ENCODE measurements at regions not wholly inside any gene's neighbourhood (a gene's known extent, or its start where the extent isn't known, plus 50 kb on each side); places are given as distances from the start of the nearest gene placed in this dataset.

DNA sequence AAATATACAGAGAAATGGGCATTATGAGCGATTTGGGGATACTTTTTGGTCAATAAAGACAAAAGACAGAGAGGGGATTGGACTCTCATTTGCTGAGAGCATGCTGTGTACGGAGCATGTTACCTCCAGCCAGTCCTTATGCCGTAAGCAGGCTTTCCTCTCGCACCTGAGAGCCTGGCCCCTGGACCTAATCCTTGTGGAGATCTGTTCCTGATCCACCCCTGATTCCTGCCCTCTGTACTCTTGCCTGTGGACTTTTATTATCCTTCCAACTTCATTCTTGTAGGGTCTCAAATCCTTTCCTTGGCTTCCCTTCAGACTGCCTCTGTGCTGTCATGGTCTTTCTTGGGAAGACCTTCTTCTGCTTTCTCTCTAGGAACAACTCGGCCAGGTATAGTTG lies 803.1 kb upstream of the RAB6C start:
- no peaks in the 10 kb centered on the region for H3K27me3 ChIP-seq (ENCODE audit: insufficient read depth, low read depth)
- no peak overlapping the region for H3K4me3 ChIP-seq (IDR thresholded peaks at IDR 0.05; ENCODE audit: insufficient read depth, low read depth, low read length)
- no peak overlapping the region for H3K27ac ChIP-seq
- H3K9ac ChIP-seq = no peak overlapping the region
- no peaks in the 10 kb centered on the region for H3K36me3 ChIP-seq (ENCODE audit: insufficient read depth)
- no peaks in the 10 kb centered on the region for H3K4me1 ChIP-seq (ENCODE audit: low read depth, poor library complexity, severe bottlenecking)
- no peaks in the 10 kb centered on the region for H3K79me2 ChIP-seq (ENCODE audit: insufficient read depth, low read depth)
- H2AFZ ChIP-seq (ENCODE audit: low read depth) = no peak overlapping the region
- H3K4me2 ChIP-seq = no peak overlapping the region
- H4K20me1 ChIP-seq (ENCODE audit: insufficient read depth) = no peaks in the 10 kb centered on the region
- TF ChIP-seq, protein P1, sequence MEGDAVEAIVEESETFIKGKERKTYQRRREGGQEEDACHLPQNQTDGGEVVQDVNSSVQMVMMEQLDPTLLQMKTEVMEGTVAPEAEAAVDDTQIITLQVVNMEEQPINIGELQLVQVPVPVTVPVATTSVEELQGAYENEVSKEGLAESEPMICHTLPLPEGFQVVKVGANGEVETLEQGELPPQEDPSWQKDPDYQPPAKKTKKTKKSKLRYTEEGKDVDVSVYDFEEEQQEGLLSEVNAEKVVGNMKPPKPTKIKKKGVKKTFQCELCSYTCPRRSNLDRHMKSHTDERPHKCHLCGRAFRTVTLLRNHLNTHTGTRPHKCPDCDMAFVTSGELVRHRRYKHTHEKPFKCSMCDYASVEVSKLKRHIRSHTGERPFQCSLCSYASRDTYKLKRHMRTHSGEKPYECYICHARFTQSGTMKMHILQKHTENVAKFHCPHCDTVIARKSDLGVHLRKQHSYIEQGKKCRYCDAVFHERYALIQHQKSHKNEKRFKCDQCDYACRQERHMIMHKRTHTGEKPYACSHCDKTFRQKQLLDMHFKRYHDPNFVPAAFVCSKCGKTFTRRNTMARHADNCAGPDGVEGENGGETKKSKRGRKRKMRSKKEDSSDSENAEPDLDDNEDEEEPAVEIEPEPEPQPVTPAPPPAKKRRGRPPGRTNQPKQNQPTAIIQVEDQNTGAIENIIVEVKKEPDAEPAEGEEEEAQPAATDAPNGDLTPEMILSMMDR (conservative IDR thresholded peaks at IDR 0.05; ENCODE audit: low read depth, low read length) = no peak

DNA sequence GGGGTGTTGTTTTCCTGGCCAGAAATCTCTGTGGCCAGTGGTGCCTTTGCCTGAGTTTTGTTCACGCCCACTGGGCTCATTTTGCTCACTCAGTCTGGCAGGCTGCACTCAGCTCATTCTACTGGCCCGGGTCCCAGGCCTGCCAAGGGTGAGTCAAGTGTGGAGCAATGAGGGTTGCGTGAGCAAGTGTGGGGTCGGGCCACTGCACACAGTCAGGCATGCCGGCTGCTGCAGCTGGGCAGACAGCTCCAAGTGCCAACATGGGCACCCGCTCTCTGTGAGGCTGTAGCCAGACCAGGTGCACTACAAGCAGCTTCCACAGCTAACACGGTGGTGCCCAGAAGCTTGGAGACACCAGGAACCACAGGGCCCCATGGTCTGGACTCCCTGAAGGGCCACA lies 801.1 kb upstream of the RAB6C start:
- H3K79me2 ChIP-seq (ENCODE audit: insufficient read depth, low read depth) = no peaks in the 10 kb centered on the region
- H3K9ac ChIP-seq = no peak overlapping the region
- no peaks in the 10 kb centered on the region for H3K36me3 ChIP-seq (ENCODE audit: insufficient read depth)
- no peak overlapping the region for H2AFZ ChIP-seq (ENCODE audit: low read depth)
- no peak overlapping the region for H3K4me2 ChIP-seq
- no peaks in the 10 kb centered on the region for H3K27me3 ChIP-seq (ENCODE audit: insufficient read depth, low read depth)
- H3K4me1 ChIP-seq (ENCODE audit: low read depth, poor library complexity, severe bottlenecking) = no peaks in the 10 kb centered on the region
- no peak overlapping the region for H3K4me3 ChIP-seq (IDR thresholded peaks at IDR 0.05; ENCODE audit: insufficient read depth, low read depth, low read length)
- H4K20me1 ChIP-seq (ENCODE audit: insufficient read depth) = no peaks in the 10 kb centered on the region
- no peak overlapping the region for H3K27ac ChIP-seq
- TF ChIP-seq, protein P1 (conservative IDR thresholded peaks at IDR 0.05; ENCODE audit: low read depth, low read length) = no peak

DNA sequence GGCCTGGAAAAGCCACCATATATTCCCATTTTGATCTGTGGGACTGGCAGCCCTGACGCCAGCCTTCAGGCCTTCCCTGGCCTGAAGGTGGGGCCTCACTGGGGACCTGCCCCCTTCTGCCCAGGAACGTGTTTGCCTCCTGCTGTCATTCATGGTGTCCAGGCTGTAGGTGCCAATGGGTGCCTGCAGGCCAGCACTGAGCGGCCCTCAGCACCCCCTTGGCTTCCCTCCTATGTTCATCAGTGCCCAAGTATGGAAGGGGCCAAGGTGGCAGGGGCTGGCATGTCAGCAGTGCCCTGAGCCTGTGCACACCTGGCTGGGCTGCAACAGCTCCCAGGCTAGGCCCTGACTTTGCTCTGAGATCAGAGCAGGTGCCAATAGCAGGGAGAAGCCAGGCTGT lies 800.3 kb upstream of the RAB6C start:
- TF ChIP-seq, protein P1 (conservative IDR thresholded peaks at IDR 0.05; ENCODE audit: low read depth, low read length) = no peak

DNA sequence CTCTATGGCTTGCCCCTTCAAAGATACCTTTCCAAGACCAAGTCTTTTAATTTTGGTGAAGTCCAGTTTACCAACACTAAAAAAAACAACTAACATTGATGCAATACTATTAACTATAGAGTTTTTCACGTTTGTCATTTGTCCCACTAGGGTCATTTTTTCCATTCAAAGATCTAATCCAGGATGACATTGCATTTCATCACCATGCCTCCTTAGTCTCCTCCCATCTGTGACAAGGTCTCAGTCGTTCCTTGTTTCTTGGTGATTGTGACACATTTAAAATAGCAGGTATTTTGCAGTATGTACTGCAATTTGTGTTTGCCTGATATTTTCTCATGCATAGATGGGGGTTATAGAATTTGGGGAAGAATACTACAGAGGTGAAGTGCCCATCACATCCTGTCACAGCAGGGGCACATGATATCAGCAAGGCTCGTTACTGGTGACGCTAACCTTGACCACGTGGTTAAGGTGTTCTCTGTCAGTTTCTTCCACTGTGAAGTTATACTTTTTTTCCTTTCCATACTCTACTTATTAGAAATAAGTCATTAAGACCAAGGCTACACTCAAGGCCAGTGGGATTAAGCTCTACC lies 799.2 kb upstream of the RAB6C start:
- no peaks in the 10 kb centered on the region for H3K4me1 ChIP-seq (ENCODE audit: low read depth, poor library complexity, severe bottlenecking)
- H2AFZ ChIP-seq (ENCODE audit: low read depth) = no peak overlapping the region
- H3K9ac ChIP-seq = no peak overlapping the region
- no peak overlapping the region for H3K4me3 ChIP-seq (IDR thresholded peaks at IDR 0.05; ENCODE audit: insufficient read depth, low read depth, low read length)
- no peaks in the 10 kb centered on the region for H3K79me2 ChIP-seq (ENCODE audit: insufficient read depth, low read depth)
- no peak overlapping the region for H3K27ac ChIP-seq
- TF ChIP-seq, protein P1 (conservative IDR thresholded peaks at IDR 0.05; ENCODE audit: low read depth, low read length) = no peak
- no peaks in the 10 kb centered on the region for H3K36me3 ChIP-seq (ENCODE audit: insufficient read depth)
- H3K27me3 ChIP-seq (ENCODE audit: insufficient read depth, low read depth) = no peaks in the 10 kb centered on the region
- H4K20me1 ChIP-seq (ENCODE audit: insufficient read depth) = no peaks in the 10 kb centered on the region
- H3K4me2 ChIP-seq = no peak overlapping the region

More for the DNA sequence above, 800.3 kb upstream of the RAB6C start:
- no peak overlapping the region for H3K9ac ChIP-seq
- H4K20me1 ChIP-seq (ENCODE audit: insufficient read depth) = no peaks in the 10 kb centered on the region
- no peak overlapping the region for H3K27ac ChIP-seq
- no peaks in the 10 kb centered on the region for H3K27me3 ChIP-seq (ENCODE audit: insufficient read depth, low read depth)
- H3K4me3 ChIP-seq (IDR thresholded peaks at IDR 0.05; ENCODE audit: insufficient read depth, low read depth, low read length) = no peak overlapping the region
- H3K4me2 ChIP-seq = no peak overlapping the region
- H2AFZ ChIP-seq (ENCODE audit: low read depth) = no peak overlapping the region
- H3K36me3 ChIP-seq (ENCODE audit: insufficient read depth) = no peaks in the 10 kb centered on the region
- no peaks in the 10 kb centered on the region for H3K4me1 ChIP-seq (ENCODE audit: low read depth, poor library complexity, severe bottlenecking)
- no peaks in the 10 kb centered on the region for H3K79me2 ChIP-seq (ENCODE audit: insufficient read depth, low read depth)

Measured in KMS-11 (cell line).